GM23338 (cell line): ENCODE measurements at regions not wholly inside any gene's neighbourhood (a gene's known extent, or its start where the extent isn't known, plus 50 kb on each side); places are given as distances from the start of the nearest gene placed in this dataset.

Experiments used
- ATAC-seq: fragments of 200-7000 bp; cut with Tn5 transposase; 3 replicates; pipeline ENCODE4 v1.9.1; 2020
- DNase-seq: peaks from one replicate; pipeline ENCODE4 v3.0.0-alpha.2; 2015; ENCODE audit warnings: low spot score
- H2AFZ ChIP-seq: fragments of 200-600 bp; sonication (generic); 2 replicates; pipeline ENCODE4 v1.8.0; 2016; ENCODE audit warnings: antibody characterized with exemption, mild to moderate bottlenecking, moderate library complexity
- H3F3A ChIP-seq: fragments of 200-600 bp; sonication (generic); replicated peaks from 2 replicates; pipeline ENCODE4 v1.8.0; 2017; ENCODE audit warnings: antibody characterized with exemption, mixed run types, low read depth
- H3K27ac ChIP-seq: fragments of 200-600 bp; sonication (generic); 2 replicates; pipeline ENCODE4 v1.6.1; 2016; ENCODE audit warnings: low read depth
- H3K27me3 ChIP-seq: fragments of 200-600 bp; sonication (generic); 2 replicates; pipeline ENCODE4 v1.8.0; 2016; ENCODE audit warnings: mild to moderate bottlenecking, mixed run types, moderate library complexity; ENCODE audit not compliant: insufficient read depth
- H3K36me3 ChIP-seq: fragments of 200-600 bp; sonication (generic); 2 replicates; pipeline ENCODE4 v1.8.0; 2016; ENCODE audit warnings: mild to moderate bottlenecking; ENCODE audit not compliant: insufficient read depth
- H3K4me1 ChIP-seq: fragments of 200-600 bp; sonication (generic); 2 replicates; pipeline ENCODE4 v1.8.0; 2016; ENCODE audit warnings: mild to moderate bottlenecking, moderate library complexity; ENCODE audit not compliant: insufficient read depth
- H3K4me2 ChIP-seq: fragments of 200-600 bp; sonication (generic); 2 replicates; pipeline ENCODE4 v1.7.1; 2017; ENCODE audit warnings: mixed run types
- H3K4me3 ChIP-seq: fragments of 200-600 bp; sonication (generic); 2 replicates; pipeline ENCODE4 v1.6.1; 2016; ENCODE audit warnings: mixed run types
- H3K79me2 ChIP-seq: fragments of 200-600 bp; sonication (generic); replicated peaks from 2 replicates; pipeline ENCODE4 v1.8.0; 2017; ENCODE audit warnings: mild to moderate bottlenecking; ENCODE audit not compliant: insufficient read depth
- H3K9me2 ChIP-seq: fragments of 200-600 bp; sonication (generic); 2 replicates; pipeline ENCODE4 v1.8.0; 2017; ENCODE audit not compliant: insufficient read depth
- H4K20me1 ChIP-seq: fragments of 200-600 bp; sonication (generic); replicated peaks from 2 replicates; pipeline ENCODE4 v1.8.0; 2017; ENCODE audit warnings: mild to moderate bottlenecking; ENCODE audit not compliant: insufficient read depth
- H3K27ac Mint-ChIP-seq: 2 replicates; pipeline ENCODE4 v1.8.0; 2020; ENCODE audit warnings: inconsistent platforms, mild to moderate bottlenecking, moderate library complexity, mixed read lengths
- H3K27me3 Mint-ChIP-seq: 3 replicates; pipeline ENCODE4 v1.8.0; 2022; ENCODE audit warnings: low read depth, mild to moderate bottlenecking, moderate library complexity, mixed read lengths, inconsistent platforms; ENCODE audit not compliant: insufficient read depth, poor library complexity
- H3K36me3 Mint-ChIP-seq: 3 replicates; pipeline ENCODE4 v1.8.0; 2021; ENCODE audit warnings: low read depth, mild to moderate bottlenecking, inconsistent platforms, moderate library complexity, mixed read lengths
- H3K4me1 Mint-ChIP-seq: 3 replicates; pipeline ENCODE4 v1.8.0; 2020; ENCODE audit warnings: mild to moderate bottlenecking, inconsistent platforms, mixed read lengths
- H3K4me3 Mint-ChIP-seq: 3 replicates; pipeline ENCODE4 v1.8.0; 2021; ENCODE audit warnings: moderate library complexity, mild to moderate bottlenecking, inconsistent platforms, mixed read lengths
- H3K9me3 Mint-ChIP-seq: 3 replicates; pipeline ENCODE4 v1.8.0; 2020; ENCODE audit warnings: moderate library complexity, mild to moderate bottlenecking, inconsistent platforms, mixed read lengths
- CREB1 ChIP-seq: fragments of 250-450 bp; sonication (Bioruptor Pico); IDR thresholded peaks from 2 replicates; pipeline ENCODE4 v1.5.0; 2020; ENCODE audit warnings: low read depth, mild to moderate bottlenecking, moderate library complexity
- EZH2 ChIP-seq: fragments of 200-600 bp; sonication (generic); IDR thresholded peaks from one replicate; pipeline ENCODE4 v1.8.0; 2017; ENCODE audit warnings: antibody characterized with exemption, mild to moderate bottlenecking, low read depth; ENCODE audit not compliant: unreplicated experiment
- EZH2phosphoT487 ChIP-seq: fragments of 200-600 bp; sonication (generic); IDR thresholded peaks from one replicate; pipeline ENCODE4 v1.8.1; 2018; ENCODE audit warnings: antibody characterized with exemption; ENCODE audit not compliant: unreplicated experiment
- JUNB ChIP-seq: IDR thresholded peaks from one replicate; pipeline ENCODE4 v1.6.1; 2016; ENCODE audit warnings: antibody characterized with exemption; ENCODE audit not compliant: unreplicated experiment
- NANOG ChIP-seq: IDR thresholded peaks from 2 replicates; pipeline ENCODE4 v1.6.1; 2016; ENCODE audit warnings: antibody characterized with exemption, borderline replicate concordance
- POLR2AphosphoS5 ChIP-seq: IDR thresholded peaks from 2 replicates; pipeline ENCODE4 v1.6.1; 2016; ENCODE audit warnings: antibody characterized with exemption, low read depth
- STAT1 ChIP-seq: IDR thresholded peaks from one replicate; pipeline ENCODE4 v1.6.1; 2016; ENCODE audit warnings: antibody characterized with exemption; ENCODE audit not compliant: unreplicated experiment
- ZNF114 ChIP-seq: fragments of 250-450 bp; sonication (Bioruptor Pico); IDR thresholded peaks from 2 replicates; pipeline ENCODE4 v1.5.0; 2020; ENCODE audit warnings: mild to moderate bottlenecking, moderate library complexity
- ZNF331 ChIP-seq: fragments of 250-450 bp; sonication (Bioruptor Pico); IDR thresholded peaks from 2 replicates; pipeline ENCODE4 v1.5.0; 2020; ENCODE audit warnings: low read depth, mild to moderate bottlenecking, moderate library complexity
- TF ChIP-seq, protein P1 (sequence below), 2 experiments: fragments of 200-600 bp in 1 of 2; sonication (generic) in 1 of 2; conservative IDR thresholded peaks; 2 replicates each; pipeline versions ENCODE4 v1.5.1 to v1.6.1; 2016 to 2017; ENCODE audit warnings: antibody characterized with exemption in 2 of 2, low read depth in 2 of 2, mild to moderate bottlenecking in 2 of 2, moderate library complexity in 1 of 2
- TF ChIP-seq, protein P2 (sequence below): fragments of 250-450 bp; sonication (Bioruptor Pico); IDR thresholded peaks from 2 replicates; pipeline ENCODE4 v1.5.0; 2020; ENCODE audit warnings: mild to moderate bottlenecking, moderate library complexity
- TF ChIP-seq, protein P3 (sequence below): IDR thresholded peaks from 2 replicates; pipeline ENCODE4 v1.6.1; 2016; ENCODE audit warnings: antibody characterized with exemption
- TF ChIP-seq, protein P4 (sequence below): IDR thresholded peaks from one replicate; pipeline ENCODE4 v1.6.1; 2018; ENCODE audit warnings: antibody characterized with exemption; ENCODE audit not compliant: unreplicated experiment

DNA sequence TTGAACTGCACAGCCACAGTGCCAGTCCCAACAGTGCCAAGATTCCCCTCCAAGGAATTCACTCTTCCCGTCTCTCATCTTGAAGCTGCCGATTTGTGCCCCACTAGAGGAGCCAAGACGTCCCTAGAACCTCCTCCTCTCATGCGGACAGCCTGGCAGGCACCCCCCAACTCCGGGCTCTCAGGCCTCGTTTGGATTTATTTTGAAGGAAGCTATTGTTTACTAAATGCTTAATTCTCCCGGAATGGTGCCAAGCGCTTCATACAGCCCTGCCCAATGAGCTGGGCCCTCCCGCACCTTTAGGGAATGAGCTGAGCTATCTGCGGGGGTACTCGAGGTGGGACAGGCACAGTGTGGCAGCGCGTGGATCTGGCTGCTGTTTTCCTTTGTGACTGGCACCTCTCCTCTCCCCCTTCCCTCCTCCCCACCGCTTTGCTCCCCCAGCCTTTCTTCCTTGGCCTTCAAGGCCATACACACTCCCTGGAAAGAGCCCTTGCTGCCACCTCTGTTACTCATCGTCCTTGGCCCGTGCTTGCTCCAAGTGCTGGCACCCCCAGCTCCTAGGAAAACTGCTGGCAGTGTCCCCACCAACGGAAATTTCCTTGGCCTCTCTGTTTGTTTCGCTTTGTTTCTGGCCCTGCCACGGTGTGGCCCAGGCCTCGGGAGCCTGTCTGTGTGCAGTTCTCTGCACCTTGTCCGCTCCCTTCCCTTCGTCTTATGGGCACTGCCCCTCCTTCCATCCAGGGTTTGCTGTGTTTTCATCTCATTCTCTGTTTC is 49.9 kb upstream of the CDR2 start:
- Mint-ChIP-seq H3K4me1 (no peaks in the 10 kb centered on the region; the same call in 2 of the 3 replicates), H3K36me3 (peaks cover 43% of the 10 kb centered on the region), H3K9me3 (no peaks in the 10 kb centered on the region), H3K4me3 (no peak overlapping the region), H3K27ac (no peak overlapping the region; the same call in 1 of the 2 replicates), H3K27me3 (peaks cover 2% of the 10 kb centered on the region)
- Histone ChIP-seq H3K27me3 (no peaks in the 10 kb centered on the region), H3K36me3 (no peaks in the 10 kb centered on the region), H3K4me2 (no peak overlapping the region), H3K4me1 (no peaks in the 10 kb centered on the region), H4K20me1 (0 out of 2 replicates have a peak, but pooled peaks cover 2% of the 10 kb centered on the region), H3K4me3 (no peak overlapping the region), H3K9me2 (no peaks in the 10 kb centered on the region), H2AFZ (no peak overlapping the region), H3F3A (0 out of 2 replicates have a peak, but pooled peaks cover 5% of the 10 kb centered on the region), H3K27ac (no peak overlapping the region), H3K79me2 (no peaks in the 10 kb centered on the region)
- TF ChIP-seq, protein P1, sequence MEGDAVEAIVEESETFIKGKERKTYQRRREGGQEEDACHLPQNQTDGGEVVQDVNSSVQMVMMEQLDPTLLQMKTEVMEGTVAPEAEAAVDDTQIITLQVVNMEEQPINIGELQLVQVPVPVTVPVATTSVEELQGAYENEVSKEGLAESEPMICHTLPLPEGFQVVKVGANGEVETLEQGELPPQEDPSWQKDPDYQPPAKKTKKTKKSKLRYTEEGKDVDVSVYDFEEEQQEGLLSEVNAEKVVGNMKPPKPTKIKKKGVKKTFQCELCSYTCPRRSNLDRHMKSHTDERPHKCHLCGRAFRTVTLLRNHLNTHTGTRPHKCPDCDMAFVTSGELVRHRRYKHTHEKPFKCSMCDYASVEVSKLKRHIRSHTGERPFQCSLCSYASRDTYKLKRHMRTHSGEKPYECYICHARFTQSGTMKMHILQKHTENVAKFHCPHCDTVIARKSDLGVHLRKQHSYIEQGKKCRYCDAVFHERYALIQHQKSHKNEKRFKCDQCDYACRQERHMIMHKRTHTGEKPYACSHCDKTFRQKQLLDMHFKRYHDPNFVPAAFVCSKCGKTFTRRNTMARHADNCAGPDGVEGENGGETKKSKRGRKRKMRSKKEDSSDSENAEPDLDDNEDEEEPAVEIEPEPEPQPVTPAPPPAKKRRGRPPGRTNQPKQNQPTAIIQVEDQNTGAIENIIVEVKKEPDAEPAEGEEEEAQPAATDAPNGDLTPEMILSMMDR (conservative IDR thresholded peaks at IDR 0.05; ENCODE audit: low read depth in 2 of 2), result no peak
- TF ChIP-seq JUNB, result no peak
- no peak for TF ChIP-seq ZNF114 (CRISPR knock-in tag)
- TF ChIP-seq CREB1 (CRISPR knock-in tag), result no peak
- no peak for TF ChIP-seq NANOG
- TF ChIP-seq, protein P2, sequence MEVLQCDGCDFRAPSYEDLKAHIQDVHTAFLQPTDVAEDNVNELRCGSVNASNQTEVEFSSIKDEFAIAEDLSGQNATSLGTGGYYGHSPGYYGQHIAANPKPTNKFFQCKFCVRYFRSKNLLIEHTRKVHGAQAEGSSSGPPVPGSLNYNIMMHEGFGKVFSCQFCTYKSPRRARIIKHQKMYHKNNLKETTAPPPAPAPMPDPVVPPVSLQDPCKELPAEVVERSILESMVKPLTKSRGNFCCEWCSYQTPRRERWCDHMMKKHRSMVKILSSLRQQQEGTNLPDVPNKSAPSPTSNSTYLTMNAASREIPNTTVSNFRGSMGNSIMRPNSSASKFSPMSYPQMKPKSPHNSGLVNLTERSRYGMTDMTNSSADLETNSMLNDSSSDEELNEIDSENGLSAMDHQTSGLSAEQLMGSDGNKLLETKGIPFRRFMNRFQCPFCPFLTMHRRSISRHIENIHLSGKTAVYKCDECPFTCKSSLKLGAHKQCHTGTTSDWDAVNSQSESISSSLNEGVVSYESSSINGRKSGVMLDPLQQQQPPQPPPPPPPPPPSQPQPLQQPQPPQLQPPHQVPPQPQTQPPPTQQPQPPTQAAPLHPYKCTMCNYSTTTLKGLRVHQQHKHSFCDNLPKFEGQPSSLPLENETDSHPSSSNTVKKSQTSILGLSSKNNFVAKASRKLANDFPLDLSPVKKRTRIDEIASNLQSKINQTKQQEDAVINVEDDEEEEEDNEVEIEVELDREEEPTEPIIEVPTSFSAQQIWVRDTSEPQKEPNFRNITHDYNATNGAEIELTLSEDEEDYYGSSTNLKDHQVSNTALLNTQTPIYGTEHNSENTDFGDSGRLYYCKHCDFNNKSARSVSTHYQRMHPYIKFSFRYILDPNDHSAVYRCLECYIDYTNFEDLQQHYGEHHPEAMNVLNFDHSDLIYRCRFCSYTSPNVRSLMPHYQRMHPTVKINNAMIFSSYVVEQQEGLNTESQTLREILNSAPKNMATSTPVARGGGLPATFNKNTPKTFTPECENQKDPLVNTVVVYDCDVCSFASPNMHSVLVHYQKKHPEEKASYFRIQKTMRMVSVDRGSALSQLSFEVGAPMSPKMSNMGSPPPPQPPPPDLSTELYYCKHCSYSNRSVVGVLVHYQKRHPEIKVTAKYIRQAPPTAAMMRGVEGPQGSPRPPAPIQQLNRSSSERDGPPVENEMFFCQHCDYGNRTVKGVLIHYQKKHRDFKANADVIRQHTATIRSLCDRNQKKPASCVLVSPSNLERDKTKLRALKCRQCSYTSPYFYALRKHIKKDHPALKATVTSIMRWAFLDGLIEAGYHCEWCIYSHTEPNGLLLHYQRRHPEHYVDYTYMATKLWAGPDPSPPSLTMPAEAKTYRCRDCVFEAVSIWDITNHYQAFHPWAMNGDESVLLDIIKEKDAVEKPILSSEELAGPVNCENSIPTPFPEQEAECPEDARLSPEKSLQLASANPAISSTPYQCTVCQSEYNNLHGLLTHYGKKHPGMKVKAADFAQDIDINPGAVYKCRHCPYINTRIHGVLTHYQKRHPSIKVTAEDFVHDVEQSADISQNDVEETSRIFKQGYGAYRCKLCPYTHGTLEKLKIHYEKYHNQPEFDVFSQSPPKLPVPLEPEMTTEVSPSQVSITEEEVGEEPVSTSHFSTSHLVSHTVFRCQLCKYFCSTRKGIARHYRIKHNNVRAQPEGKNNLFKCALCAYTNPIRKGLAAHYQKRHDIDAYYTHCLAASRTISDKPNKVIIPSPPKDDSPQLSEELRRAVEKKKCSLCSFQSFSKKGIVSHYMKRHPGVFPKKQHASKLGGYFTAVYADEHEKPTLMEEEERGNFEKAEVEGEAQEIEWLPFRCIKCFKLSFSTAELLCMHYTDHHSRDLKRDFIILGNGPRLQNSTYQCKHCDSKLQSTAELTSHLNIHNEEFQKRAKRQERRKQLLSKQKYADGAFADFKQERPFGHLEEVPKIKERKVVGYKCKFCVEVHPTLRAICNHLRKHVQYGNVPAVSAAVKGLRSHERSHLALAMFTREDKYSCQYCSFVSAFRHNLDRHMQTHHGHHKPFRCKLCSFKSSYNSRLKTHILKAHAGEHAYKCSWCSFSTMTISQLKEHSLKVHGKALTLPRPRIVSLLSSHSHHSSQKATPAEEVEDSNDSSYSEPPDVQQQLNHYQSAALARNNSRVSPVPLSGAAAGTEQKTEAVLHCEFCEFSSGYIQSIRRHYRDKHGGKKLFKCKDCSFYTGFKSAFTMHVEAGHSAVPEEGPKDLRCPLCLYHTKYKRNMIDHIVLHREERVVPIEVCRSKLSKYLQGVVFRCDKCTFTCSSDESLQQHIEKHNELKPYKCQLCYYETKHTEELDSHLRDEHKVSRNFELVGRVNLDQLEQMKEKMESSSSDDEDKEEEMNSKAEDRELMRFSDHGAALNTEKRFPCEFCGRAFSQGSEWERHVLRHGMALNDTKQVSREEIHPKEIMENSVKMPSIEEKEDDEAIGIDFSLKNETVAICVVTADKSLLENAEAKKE (CRISPR knock-in tag), result no peak
- TF ChIP-seq POLR2AphosphoS5, result no peak
- no peak for TF ChIP-seq STAT1
- no peak for TF ChIP-seq EZH2phosphoT487
- TF ChIP-seq, protein P3, sequence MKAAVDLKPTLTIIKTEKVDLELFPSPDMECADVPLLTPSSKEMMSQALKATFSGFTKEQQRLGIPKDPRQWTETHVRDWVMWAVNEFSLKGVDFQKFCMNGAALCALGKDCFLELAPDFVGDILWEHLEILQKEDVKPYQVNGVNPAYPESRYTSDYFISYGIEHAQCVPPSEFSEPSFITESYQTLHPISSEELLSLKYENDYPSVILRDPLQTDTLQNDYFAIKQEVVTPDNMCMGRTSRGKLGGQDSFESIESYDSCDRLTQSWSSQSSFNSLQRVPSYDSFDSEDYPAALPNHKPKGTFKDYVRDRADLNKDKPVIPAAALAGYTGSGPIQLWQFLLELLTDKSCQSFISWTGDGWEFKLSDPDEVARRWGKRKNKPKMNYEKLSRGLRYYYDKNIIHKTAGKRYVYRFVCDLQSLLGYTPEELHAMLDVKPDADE, result no peak
- TF ChIP-seq, protein P4, sequence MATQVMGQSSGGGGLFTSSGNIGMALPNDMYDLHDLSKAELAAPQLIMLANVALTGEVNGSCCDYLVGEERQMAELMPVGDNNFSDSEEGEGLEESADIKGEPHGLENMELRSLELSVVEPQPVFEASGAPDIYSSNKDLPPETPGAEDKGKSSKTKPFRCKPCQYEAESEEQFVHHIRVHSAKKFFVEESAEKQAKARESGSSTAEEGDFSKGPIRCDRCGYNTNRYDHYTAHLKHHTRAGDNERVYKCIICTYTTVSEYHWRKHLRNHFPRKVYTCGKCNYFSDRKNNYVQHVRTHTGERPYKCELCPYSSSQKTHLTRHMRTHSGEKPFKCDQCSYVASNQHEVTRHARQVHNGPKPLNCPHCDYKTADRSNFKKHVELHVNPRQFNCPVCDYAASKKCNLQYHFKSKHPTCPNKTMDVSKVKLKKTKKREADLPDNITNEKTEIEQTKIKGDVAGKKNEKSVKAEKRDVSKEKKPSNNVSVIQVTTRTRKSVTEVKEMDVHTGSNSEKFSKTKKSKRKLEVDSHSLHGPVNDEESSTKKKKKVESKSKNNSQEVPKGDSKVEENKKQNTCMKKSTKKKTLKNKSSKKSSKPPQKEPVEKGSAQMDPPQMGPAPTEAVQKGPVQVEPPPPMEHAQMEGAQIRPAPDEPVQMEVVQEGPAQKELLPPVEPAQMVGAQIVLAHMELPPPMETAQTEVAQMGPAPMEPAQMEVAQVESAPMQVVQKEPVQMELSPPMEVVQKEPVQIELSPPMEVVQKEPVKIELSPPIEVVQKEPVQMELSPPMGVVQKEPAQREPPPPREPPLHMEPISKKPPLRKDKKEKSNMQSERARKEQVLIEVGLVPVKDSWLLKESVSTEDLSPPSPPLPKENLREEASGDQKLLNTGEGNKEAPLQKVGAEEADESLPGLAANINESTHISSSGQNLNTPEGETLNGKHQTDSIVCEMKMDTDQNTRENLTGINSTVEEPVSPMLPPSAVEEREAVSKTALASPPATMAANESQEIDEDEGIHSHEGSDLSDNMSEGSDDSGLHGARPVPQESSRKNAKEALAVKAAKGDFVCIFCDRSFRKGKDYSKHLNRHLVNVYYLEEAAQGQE, result no peak
- TF ChIP-seq ZNF331 (CRISPR knock-in tag), result no peak
- TF ChIP-seq EZH2, result no peak
- ATAC-seq, result no peak
- DNase-seq, result no peak
